ENCODE measurements at regions not wholly inside any gene's neighbourhood (a gene's known extent, or its start where the extent isn't known, plus 50 kb on each side); places are given as distances from the start of the nearest gene placed in this dataset.
A peak's percentile ranks its signal among the peaks of the same experiment; 100 is the strongest.

DNA sequence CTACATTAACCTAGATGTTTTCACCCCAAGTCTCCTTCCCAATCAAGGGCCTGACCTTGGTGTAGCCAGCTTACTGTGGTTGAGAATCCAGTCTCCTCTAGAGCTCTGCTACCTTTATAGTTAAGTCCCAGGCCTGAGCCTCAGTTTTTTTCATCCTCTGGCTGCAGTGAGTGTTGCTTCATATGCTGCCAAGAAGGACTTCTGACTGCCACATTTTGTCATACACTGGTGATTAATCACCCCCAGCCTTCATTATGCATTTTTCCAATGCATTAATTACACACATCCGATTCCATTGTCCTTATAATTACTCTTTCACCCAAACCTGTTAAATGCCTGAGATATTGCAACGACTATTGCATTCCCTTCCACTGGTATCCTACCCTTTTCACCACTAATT is 66.3 kb upstream of the FGGY start:
- no peak overlapping the region for H3K27ac ChIP-seq (replicated peaks)
- DNase-seq (ENCODE audit: low read depth in 1 of 2, low spot score in 1 of 2): peak in 1 of 2 experiments; percentile 14
- H3K4me3 ChIP-seq (replicated peaks; ENCODE audit: insufficient read depth, low read length): no peak overlapping the region
- no peaks in the 10 kb centered on the region for H3K27me3 ChIP-seq (ENCODE audit: insufficient read depth, poor library complexity, severe bottlenecking)
- TF ChIP-seq POLR2AphosphoS5 (IDR thresholded peaks at IDR 0.05; ENCODE audit: low read depth) (no peak), GABPA (IDR thresholded peaks at IDR 0.05; ENCODE audit: low read depth) (no peak), SPI1 (IDR thresholded peaks at IDR 0.05; ENCODE audit: borderline replicate concordance, low read depth) (no peak)
- TF ChIP-seq, protein P1, sequence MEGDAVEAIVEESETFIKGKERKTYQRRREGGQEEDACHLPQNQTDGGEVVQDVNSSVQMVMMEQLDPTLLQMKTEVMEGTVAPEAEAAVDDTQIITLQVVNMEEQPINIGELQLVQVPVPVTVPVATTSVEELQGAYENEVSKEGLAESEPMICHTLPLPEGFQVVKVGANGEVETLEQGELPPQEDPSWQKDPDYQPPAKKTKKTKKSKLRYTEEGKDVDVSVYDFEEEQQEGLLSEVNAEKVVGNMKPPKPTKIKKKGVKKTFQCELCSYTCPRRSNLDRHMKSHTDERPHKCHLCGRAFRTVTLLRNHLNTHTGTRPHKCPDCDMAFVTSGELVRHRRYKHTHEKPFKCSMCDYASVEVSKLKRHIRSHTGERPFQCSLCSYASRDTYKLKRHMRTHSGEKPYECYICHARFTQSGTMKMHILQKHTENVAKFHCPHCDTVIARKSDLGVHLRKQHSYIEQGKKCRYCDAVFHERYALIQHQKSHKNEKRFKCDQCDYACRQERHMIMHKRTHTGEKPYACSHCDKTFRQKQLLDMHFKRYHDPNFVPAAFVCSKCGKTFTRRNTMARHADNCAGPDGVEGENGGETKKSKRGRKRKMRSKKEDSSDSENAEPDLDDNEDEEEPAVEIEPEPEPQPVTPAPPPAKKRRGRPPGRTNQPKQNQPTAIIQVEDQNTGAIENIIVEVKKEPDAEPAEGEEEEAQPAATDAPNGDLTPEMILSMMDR (IDR thresholded peaks at IDR 0.05; ENCODE audit: insufficient read depth, low read length): no peak
- TF ChIP-seq, protein P2, sequence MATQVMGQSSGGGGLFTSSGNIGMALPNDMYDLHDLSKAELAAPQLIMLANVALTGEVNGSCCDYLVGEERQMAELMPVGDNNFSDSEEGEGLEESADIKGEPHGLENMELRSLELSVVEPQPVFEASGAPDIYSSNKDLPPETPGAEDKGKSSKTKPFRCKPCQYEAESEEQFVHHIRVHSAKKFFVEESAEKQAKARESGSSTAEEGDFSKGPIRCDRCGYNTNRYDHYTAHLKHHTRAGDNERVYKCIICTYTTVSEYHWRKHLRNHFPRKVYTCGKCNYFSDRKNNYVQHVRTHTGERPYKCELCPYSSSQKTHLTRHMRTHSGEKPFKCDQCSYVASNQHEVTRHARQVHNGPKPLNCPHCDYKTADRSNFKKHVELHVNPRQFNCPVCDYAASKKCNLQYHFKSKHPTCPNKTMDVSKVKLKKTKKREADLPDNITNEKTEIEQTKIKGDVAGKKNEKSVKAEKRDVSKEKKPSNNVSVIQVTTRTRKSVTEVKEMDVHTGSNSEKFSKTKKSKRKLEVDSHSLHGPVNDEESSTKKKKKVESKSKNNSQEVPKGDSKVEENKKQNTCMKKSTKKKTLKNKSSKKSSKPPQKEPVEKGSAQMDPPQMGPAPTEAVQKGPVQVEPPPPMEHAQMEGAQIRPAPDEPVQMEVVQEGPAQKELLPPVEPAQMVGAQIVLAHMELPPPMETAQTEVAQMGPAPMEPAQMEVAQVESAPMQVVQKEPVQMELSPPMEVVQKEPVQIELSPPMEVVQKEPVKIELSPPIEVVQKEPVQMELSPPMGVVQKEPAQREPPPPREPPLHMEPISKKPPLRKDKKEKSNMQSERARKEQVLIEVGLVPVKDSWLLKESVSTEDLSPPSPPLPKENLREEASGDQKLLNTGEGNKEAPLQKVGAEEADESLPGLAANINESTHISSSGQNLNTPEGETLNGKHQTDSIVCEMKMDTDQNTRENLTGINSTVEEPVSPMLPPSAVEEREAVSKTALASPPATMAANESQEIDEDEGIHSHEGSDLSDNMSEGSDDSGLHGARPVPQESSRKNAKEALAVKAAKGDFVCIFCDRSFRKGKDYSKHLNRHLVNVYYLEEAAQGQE (IDR thresholded peaks at IDR 0.05; ENCODE audit: insufficient replicate concordance, low read depth): no peak

DNA sequence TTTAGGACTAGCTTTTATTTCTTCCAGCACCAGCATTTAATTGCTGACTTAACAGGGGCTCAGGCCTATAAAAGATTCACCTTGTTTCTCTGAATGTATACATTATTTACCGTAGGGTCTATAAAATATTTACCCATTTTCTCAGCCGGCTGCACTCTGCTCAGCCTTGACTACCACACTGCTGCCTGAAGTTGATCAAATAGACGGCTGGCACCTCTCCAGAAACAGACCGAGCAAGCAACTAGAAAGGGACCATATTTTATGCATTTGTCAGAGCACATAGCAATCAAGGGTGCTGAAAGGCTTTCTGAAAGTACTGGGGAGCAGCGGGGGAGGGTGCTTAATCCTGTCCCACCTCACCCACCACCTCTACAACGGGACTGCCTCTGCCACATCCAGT is 64.7 kb upstream of the FGGY start:
- Histone ChIP-seq H3K27me3 (ENCODE audit: insufficient read depth, poor library complexity, severe bottlenecking) (no peaks in the 10 kb centered on the region), H3K27ac (replicated peaks) (no peak overlapping the region), H3K4me3 (replicated peaks; ENCODE audit: insufficient read depth, low read length) (no peak overlapping the region)
- TF ChIP-seq SPI1 (IDR thresholded peaks at IDR 0.05; ENCODE audit: borderline replicate concordance, low read depth) (no peak), GABPA (IDR thresholded peaks at IDR 0.05; ENCODE audit: low read depth) (no peak), POLR2AphosphoS5 (IDR thresholded peaks at IDR 0.05; ENCODE audit: low read depth) (no peak)
- TF ChIP-seq, protein P1 (IDR thresholded peaks at IDR 0.05; ENCODE audit: insufficient read depth, low read length): no peak
- TF ChIP-seq, protein P2 (IDR thresholded peaks at IDR 0.05; ENCODE audit: insufficient replicate concordance, low read depth): no peak
- no peak for DNase-seq (ENCODE audit: low read depth in 1 of 2, low spot score in 1 of 2)

DNA sequence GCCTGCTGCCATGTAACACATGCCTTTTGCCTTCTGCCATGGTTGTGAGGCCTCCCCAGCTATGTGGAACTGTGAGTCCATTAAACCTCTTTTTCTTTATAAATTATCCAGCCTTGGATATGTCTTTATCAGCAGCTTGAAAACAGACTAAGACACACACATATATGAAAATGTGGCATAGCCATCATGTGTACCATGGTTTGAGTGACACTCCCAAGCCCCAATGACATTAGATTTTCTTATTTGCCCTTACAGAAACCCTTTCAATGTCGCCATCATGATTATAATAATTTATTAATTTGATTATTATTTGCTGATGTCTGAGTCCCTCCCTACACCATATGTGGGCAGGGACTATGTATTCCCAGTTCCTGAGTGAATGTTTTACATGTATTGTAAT is 63.5 kb upstream of the FGGY start:
- DNase-seq (ENCODE audit: low read depth in 1 of 2, low spot score in 1 of 2): no peak
- no peak for TF ChIP-seq POLR2AphosphoS5 (IDR thresholded peaks at IDR 0.05; ENCODE audit: low read depth)
- no peak for TF ChIP-seq SPI1 (IDR thresholded peaks at IDR 0.05; ENCODE audit: borderline replicate concordance, low read depth)
- no peak for TF ChIP-seq GABPA (IDR thresholded peaks at IDR 0.05; ENCODE audit: low read depth)
- TF ChIP-seq, protein P2 (IDR thresholded peaks at IDR 0.05; ENCODE audit: insufficient replicate concordance, low read depth): no peak
- TF ChIP-seq, protein P1 (IDR thresholded peaks at IDR 0.05; ENCODE audit: insufficient read depth, low read length): no peak
- H3K27ac ChIP-seq (replicated peaks): no peak overlapping the region
- H3K4me3 ChIP-seq (replicated peaks; ENCODE audit: insufficient read depth, low read length): no peak overlapping the region
- no peaks in the 10 kb centered on the region for H3K27me3 ChIP-seq (ENCODE audit: insufficient read depth, poor library complexity, severe bottlenecking)

All from HL-60 (cell line).